Hepatocyte (in vitro differentiated cells): ENCODE measurements at regions not wholly inside any gene's neighbourhood (a gene's known extent, or its start where the extent isn't known, plus 50 kb on each side); places are given as distances from the start of the nearest gene placed in this dataset.

Experiments used
- DNase-seq: peaks from one replicate; pipeline ENCODE4 v3.0.0-alpha.2; 2016; ENCODE audit warnings: low spot score
- H2AFZ ChIP-seq: fragments of 200-600 bp; sonication (generic); 2 replicates; pipeline ENCODE4 v1.6.0; 2016; ENCODE audit warnings: antibody characterized with exemption, mild to moderate bottlenecking
- H3K27ac ChIP-seq: fragments of 200-600 bp; sonication (generic); 2 replicates; pipeline ENCODE4 v1.5.1; 2016; ENCODE audit warnings: mild to moderate bottlenecking
- H3K27me3 ChIP-seq: fragments of 200-600 bp; sonication (generic); 2 replicates; pipeline ENCODE4 v1.6.1; 2016
- H3K36me3 ChIP-seq: fragments of 200-600 bp; sonication (generic); replicated peaks from 2 replicates; pipeline ENCODE4 v1.5.1; 2016; ENCODE audit warnings: low read depth; ENCODE audit not compliant: insufficient read depth
- H3K4me1 ChIP-seq: fragments of 200-600 bp; sonication (generic); 2 replicates; pipeline ENCODE4 v1.5.1; 2016; ENCODE audit warnings: mild to moderate bottlenecking, moderate library complexity; ENCODE audit not compliant: insufficient read depth
- H3K4me2 ChIP-seq: fragments of 200-600 bp; sonication (generic); 2 replicates; pipeline ENCODE4 v1.6.0; 2016
- H3K4me3 ChIP-seq: fragments of 200-600 bp; sonication (generic); 2 replicates; pipeline ENCODE4 v1.5.1; 2016; ENCODE audit warnings: mild to moderate bottlenecking
- H3K79me2 ChIP-seq: fragments of 200-600 bp; sonication (generic); 2 replicates; pipeline ENCODE4 v1.6.0; 2017; ENCODE audit warnings: mild to moderate bottlenecking
- H3K9me2 ChIP-seq: fragments of 200-600 bp; sonication (generic); replicated peaks from 2 replicates; pipeline ENCODE4 v1.6.0; 2017; ENCODE audit warnings: mild to moderate bottlenecking; ENCODE audit not compliant: insufficient read depth
- H3K9me3 ChIP-seq: fragments of 200-600 bp; sonication (generic); 2 replicates; pipeline ENCODE4 v1.5.1; 2016; ENCODE audit warnings: low read depth, mild to moderate bottlenecking
- H4K20me1 ChIP-seq: fragments of 200-600 bp; sonication (generic); 2 replicates; pipeline ENCODE4 v1.6.0; 2016; ENCODE audit warnings: mild to moderate bottlenecking; ENCODE audit not compliant: insufficient read depth, poor library complexity, severe bottlenecking
- EZH2 ChIP-seq: fragments of 200-600 bp; sonication (generic); IDR thresholded peaks from 2 replicates; pipeline ENCODE4 v1.6.1; 2016; ENCODE audit warnings: antibody characterized with exemption, mild to moderate bottlenecking, borderline replicate concordance
- EZH2phosphoT487 ChIP-seq: fragments of 200-600 bp; sonication (generic); IDR thresholded peaks from one replicate; pipeline ENCODE4 v1.6.1; 2018; ENCODE audit warnings: antibody characterized with exemption, mild to moderate bottlenecking, low read depth, moderate library complexity; ENCODE audit not compliant: unreplicated experiment, severe bottlenecking
- WGBS: methylation state at CpG from one replicate; pipeline ENCODE4 v1.1.6; 2016; ENCODE audit warnings: low lambda C conversion rate; ENCODE audit errors: missing lambda C conversion rate; 5-methylcytosine and 5-hydroxymethylcytosine counted together
- TF ChIP-seq, protein P1 (sequence below): fragments of 200-600 bp; sonication (generic); IDR thresholded peaks from 2 replicates; pipeline ENCODE4 v1.5.1; 2016; ENCODE audit warnings: antibody characterized with exemption, mild to moderate bottlenecking; ENCODE audit not compliant: poor library complexity

- TF ChIP-seq EZH2, result no peak
- H3K27ac ChIP-seq, result no peak overlapping the region
- no peaks in the 10 kb centered on the region for H3K4me1 ChIP-seq
- H3K4me2 ChIP-seq, result no peak overlapping the region
- DNase-seq, result no peak
- no peaks in the 10 kb centered on the region for H3K79me2 ChIP-seq
- no peaks in the 10 kb centered on the region for H3K36me3 ChIP-seq
- no peaks in the 10 kb centered on the region for H3K9me2 ChIP-seq
- no peaks in the 10 kb centered on the region for H3K27me3 ChIP-seq
- H3K4me3 ChIP-seq, result no peak overlapping the region
- 86% methylated on average over 5 of the region's 5 CpGs for WGBS
- no peak overlapping the region for H2AFZ ChIP-seq
- no peaks in the 10 kb centered on the region for H4K20me1 ChIP-seq
- no peaks in the 10 kb centered on the region for H3K9me3 ChIP-seq
These were observed 101.7 kb downstream of the NAA11 start for GRCh38 chr4:79223993-79224776.

DNA sequence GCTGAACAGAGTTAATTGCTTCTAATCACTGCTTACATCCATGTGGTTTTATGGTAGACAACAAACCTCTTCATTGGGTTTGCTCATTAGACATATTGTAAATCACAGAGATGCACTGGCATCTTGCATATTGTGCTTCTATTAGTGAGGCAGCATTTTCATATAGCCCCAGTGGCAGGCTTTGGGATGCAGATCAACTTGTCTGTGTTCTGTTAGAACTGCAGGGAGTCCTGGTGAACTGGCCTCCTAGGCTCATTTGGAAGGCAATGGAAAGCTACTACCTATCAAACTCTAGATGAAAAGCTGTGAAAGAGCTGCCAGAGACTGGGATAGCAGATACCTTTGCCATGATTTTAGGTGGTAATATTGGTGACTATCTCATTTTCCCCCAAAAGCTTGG lies 108.8 kb downstream of the NAA11 start:
- Histone ChIP-seq H3K9me2 (no peaks in the 10 kb centered on the region), H3K36me3 (no peaks in the 10 kb centered on the region), H4K20me1 (no peaks in the 10 kb centered on the region), H3K27me3 (no peaks in the 10 kb centered on the region), H3K4me1 (no peaks in the 10 kb centered on the region), H3K9me3 (no peaks in the 10 kb centered on the region), H3K4me3 (no peak overlapping the region), H2AFZ (no peak overlapping the region), H3K27ac (no peak overlapping the region), H3K79me2 (no peaks in the 10 kb centered on the region), H3K4me2 (no peak overlapping the region)
- DNase-seq, result no peak
- TF ChIP-seq, protein P1, sequence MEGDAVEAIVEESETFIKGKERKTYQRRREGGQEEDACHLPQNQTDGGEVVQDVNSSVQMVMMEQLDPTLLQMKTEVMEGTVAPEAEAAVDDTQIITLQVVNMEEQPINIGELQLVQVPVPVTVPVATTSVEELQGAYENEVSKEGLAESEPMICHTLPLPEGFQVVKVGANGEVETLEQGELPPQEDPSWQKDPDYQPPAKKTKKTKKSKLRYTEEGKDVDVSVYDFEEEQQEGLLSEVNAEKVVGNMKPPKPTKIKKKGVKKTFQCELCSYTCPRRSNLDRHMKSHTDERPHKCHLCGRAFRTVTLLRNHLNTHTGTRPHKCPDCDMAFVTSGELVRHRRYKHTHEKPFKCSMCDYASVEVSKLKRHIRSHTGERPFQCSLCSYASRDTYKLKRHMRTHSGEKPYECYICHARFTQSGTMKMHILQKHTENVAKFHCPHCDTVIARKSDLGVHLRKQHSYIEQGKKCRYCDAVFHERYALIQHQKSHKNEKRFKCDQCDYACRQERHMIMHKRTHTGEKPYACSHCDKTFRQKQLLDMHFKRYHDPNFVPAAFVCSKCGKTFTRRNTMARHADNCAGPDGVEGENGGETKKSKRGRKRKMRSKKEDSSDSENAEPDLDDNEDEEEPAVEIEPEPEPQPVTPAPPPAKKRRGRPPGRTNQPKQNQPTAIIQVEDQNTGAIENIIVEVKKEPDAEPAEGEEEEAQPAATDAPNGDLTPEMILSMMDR, result no peak
- no peak for TF ChIP-seq EZH2
- no peak for TF ChIP-seq EZH2phosphoT487

DNA sequence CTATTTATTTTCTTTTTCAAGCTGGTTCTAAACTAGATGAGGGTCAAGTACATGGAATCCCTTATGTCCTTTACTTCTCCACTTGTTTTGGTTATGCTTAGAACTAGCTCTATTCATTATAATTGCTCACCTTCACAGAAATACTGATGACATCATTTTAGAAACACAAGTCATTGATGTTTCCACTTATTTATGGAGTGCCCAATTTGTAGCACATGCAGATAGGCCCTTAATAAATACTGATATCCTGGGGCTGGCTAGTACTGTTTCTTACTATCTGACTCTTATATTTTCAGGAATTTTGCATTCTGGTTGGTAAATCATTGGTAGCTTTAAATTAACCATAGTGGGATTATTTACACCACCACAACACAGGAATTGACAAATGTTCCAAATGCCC lies 112.2 kb downstream of the NAA11 start:
- Histone ChIP-seq H3K4me1 (peaks cover 6% of the 10 kb centered on the region), H3K79me2 (no peaks in the 10 kb centered on the region), H4K20me1 (no peaks in the 10 kb centered on the region), H3K4me2 (no peak overlapping the region), H3K27ac (no peak overlapping the region), H3K36me3 (no peaks in the 10 kb centered on the region), H2AFZ (no peak overlapping the region), H3K9me3 (no peaks in the 10 kb centered on the region), H3K27me3 (no peaks in the 10 kb centered on the region), H3K9me2 (no peaks in the 10 kb centered on the region), H3K4me3 (no peak overlapping the region)
- TF ChIP-seq EZH2 (no peak), EZH2phosphoT487 (no peak)
- TF ChIP-seq, protein P1, result no peak
- DNase-seq, result no peak

GRCh38 chr4:79213010-79213409 lies 112.9 kb downstream of the NAA11 start:
- peaks cover 6% of the 10 kb centered on the region for H3K4me1 ChIP-seq
- no peaks in the 10 kb centered on the region for H3K36me3 ChIP-seq
- TF ChIP-seq EZH2 (no peak), EZH2phosphoT487 (no peak)
- TF ChIP-seq, protein P1, result no peak
- no peaks in the 10 kb centered on the region for H4K20me1 ChIP-seq
- H3K9me2 ChIP-seq, result no peaks in the 10 kb centered on the region
- H3K27me3 ChIP-seq, result no peaks in the 10 kb centered on the region
- no peak for DNase-seq
- H2AFZ ChIP-seq, result no peak overlapping the region
- no peak overlapping the region for H3K4me2 ChIP-seq
- no peak overlapping the region for H3K27ac ChIP-seq
- no peaks in the 10 kb centered on the region for H3K9me3 ChIP-seq
- no peak overlapping the region for H3K4me3 ChIP-seq
- no peaks in the 10 kb centered on the region for H3K79me2 ChIP-seq
